Endometrial microvascular endothelial cells (primary cell): ENCODE measurements at regions not wholly inside any gene's neighbourhood (a gene's known extent, or its start where the extent isn't known, plus 50 kb on each side); places are given as distances from the start of the nearest gene placed in this dataset.

Experiments used
- in situ Hi-C: cut with HindIII; loops from 2 replicates; pipeline ENCODE4 v1.10.0; 2017; ENCODE audit warnings: low sequenced_read_pairs, low pct_unique_long_range_greater_than_20kb; ENCODE audit errors: inconsistent ontology term

DNA sequence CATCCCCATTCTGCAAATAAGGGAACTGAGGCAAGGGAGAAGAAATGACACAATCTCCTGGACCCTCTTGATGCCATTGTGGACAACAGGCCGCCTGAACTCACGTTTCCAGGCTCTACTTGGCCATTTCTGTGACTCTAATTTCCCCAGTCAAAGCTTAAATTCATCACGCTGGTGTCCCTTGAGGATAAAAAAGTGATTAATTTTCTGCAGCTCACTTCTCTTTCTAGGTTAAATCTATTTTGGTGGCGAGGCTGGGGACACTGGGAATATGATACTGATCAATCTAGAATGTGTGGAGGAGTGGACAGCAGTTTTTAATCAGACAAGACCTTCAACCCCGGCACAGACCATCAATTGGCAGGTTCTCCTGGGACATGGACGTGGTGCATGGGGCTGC is 168.2 kb upstream of the SULF2 start:
- in situ Hi-C loops: no loop called here

DNA sequence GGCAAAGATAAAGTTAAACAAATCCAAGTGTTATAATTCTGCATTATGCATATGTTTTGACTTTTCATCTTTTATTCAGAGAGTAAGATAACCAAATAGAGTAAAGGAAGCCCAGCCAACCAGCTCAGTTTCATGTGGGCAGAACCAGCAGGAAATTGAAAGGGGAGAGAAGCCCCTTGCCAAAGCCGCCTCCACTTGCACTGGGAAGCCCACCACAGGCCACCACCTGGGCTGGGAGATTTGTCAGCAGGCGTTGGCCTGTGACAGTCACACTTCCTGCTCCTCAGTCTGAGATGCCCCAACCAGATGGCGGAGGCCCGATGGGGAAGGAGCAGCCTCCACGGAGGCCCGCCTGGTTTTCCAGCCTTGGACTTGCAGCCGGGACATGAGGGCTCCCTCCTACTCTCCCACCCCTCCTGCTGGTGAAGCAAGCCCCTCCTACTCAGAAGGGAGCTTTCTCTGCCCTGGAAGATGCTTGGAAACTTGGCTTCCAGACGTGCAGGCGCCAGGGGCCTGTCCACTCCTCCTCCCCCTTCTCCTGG is 166.8 kb upstream of the SULF2 start:
- in situ Hi-C loops: no loop called here

DNA sequence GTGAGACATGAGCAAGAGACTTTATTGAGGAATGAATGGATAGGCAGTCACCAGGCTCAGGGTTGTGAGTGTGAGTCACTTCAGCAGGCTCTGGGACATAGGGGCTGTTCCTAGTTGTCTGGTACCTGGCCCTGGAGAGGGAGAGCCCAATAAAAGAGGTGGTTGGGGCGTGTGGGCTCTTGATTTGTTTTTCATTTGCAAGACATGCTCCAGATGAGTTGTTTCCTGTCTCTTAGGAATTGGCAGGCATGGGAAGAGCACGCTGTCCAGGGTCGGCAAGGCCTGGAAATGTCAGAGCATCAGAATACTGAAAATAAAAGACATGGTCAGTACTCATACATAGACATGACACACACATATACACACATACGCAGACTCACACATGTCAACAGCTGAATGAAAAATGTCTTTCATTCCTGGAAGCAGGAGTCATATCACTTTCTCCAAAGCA is 166.3 kb upstream of the SULF2 start:
- in situ Hi-C loops: no loop called here

DNA sequence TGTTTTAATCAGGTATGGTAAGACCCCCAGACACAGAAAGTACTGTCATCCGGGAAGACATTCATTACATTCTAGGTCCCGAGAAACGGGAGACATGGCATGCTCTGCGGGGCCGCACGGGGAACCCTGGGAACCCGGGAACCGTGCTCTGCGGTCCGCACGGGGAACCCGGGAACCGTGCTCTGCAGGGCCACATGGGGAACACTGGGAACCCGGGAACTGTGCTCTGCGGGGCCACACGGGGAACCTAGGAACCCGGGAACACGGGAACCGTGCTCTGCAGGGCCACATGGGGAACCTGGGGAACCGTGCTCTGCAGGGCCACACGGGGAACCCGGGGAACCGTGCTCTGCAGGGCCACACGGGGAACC is 165.6 kb upstream of the SULF2 start:
- in situ Hi-C loops: no loop called here

DNA sequence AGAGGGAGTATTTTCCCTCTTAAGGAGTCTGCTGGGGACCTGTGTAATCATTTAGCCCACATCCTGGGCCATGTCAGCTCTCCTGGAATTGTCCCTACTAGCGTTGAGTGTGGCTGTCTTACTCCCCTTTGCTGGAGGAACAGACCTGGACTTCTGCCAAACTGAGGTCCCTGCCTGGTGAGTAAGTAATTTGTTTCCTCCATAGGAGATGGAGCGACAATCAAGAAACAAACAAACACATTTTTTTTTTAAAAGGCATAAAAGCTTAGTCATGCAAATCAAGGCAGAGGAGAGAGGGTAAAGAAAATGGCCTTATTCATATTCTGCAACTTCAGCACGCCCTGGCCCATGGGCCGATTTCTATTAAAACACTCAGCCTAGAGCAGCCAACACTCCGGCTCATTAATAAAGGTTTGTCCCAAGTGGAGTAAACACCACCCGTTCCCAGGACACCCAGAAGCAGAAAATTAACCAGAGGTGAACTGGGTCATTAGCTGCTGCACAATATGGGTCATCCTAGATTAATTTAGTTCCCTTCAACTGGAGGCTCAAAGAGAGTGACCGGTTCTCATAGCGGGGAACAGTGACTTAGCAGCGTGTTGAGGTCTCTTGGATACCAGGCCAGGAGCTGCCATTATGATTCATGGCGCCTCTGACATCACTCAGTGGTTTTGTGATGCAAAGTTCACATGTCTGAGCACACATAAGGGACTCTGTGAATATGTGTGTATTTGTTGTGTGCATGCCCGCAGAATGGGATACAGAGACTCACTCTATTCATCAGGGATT is 165.0 kb upstream of the SULF2 start:
- in situ Hi-C loops: no loop called here

GRCh38 chr20:47949230-47949629 is 163.9 kb upstream of the SULF2 start:
- in situ Hi-C loops: no loop called here

DNA sequence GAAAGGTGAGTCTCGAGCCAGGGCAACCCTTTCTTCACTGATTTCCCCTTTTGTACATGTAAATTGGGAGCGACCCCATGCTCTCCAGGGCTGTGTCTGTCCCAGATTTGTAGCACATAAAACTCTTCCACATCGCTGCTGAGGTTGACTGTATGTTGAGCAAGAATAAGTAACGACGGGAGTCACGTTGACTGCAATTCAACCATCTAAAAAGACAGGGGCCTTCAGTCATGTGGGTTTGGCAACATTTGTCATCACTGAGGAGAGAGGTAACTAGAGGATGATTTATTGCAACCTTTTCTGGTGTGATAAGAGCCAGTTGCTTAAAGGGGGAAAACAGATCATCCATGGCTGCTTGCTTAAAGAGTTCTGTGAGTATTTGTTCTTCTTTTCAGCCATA is 159.4 kb upstream of the SULF2 start:
- in situ Hi-C loops: no loop called here

DNA sequence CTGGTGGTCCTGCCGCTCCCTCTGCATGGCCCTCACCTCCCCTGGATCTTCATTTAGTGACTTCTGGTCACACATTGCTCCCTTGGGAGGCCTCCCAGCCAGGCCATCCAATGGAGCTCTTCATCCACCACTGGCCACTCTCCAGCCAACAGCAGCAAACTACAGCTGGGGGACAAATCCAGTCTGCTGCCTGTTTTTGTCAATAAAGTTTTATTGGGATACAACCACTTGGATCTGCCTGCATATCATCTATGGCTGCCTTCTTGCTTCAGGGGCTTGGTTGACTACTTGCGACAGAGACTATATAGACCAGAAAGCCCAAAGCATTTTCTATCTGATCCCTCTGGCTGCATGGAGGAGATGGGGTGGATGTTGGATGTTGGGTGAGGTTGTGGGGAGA is 156.6 kb upstream of the SULF2 start:
- in situ Hi-C loops: no loop called here

GRCh38 chr20:47940101-47940813 is 155.0 kb upstream of the SULF2 start:
- in situ Hi-C loops: no loop called here

DNA sequence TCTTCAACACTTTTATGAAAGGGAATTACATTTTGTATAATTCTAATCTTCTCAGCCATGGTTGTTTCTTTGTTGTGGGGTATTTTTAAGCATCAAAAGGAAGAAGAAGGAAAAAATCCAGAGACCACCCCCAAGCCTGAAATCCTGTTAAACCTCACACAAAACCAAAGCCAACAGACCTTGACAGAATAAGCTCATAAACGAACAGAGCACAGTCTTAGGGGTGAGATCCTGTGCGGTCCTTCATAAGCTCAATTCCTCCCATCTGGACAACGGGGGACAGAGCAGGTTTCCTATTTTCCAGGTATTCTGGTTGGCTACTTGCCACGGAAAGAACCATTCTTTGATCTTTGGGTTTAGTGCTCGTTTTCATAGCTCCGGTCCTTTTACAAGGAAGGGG is 151.3 kb upstream of the SULF2 start:
- in situ Hi-C loops: no loop called here

GRCh38 chr20:47934761-47935160 is 149.5 kb upstream of the SULF2 start:
- in situ Hi-C loops: no loop called here

DNA sequence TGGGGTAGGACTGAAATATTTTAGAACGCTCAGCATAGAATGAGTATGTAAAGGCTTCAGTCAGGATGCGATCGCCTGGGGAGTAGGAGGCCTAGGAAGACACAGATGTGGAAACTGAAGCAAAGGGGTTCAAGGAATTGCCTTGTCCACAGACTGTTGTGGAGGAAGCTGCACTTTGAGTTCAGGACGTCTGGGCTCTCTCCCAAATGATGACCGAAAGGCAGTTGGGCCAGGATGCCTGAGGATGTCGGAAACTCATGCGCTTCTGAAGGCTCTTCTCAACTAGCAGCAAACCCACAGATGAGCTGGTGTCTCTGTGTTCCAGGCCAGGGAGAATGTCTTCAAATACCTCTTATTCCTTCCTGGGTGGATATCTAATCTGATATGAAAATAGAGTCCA is 146.2 kb upstream of the SULF2 start:
- in situ Hi-C loops: no loop called here

GRCh38 chr20:47931002-47931401 is 145.7 kb upstream of the SULF2 start:
- in situ Hi-C loops: no loop called here

GRCh38 chr20:47929368-47930115 is 144.3 kb upstream of the SULF2 start:
- in situ Hi-C loops: no loop called here

- in situ Hi-C loops: no loop called here
Observed at GRCh38 chr20:47927944-47928343, 142.7 kb upstream of the SULF2 start.

DNA sequence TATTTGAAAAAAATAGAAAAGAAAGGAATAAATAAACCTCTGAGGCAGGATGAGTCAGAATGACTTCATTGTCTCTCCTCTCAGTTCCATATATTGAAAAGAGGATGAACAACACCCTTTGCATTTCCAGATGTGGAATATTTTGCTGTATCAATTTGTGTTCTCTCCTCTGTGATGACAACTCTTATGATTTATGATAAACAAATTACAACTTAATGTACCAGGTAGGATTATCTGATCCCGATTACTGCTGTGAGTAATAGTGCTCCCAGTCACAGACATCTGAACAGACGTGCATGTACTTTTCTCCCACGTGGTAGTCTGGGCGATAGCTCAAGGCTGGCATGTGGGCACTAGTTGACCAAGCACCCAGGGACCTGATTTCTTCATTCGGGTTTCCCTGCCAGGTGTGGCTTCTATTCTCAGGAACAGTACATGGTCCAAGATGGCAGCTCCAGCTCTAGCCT is 142.1 kb upstream of the SULF2 start:
- in situ Hi-C loops: no loop called here

DNA sequence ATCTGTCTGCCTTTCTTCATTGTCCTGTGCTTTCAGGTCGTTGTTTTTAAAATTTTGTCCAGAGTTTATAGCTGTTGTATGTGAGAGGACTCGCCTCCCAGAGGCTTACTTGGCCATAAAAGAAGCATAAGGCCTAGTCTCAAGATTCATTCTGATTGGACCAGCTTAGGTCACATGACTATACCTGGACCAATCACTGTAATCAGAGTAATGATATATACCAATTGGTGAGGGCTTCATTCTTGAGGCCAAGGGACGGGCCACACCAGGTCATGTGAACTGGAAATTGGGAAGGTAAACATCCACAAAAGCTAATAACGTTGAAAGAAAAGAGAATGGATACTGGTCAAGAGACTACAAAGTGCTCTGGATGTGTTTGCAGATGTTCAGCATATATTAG is 141.4 kb upstream of the SULF2 start:
- in situ Hi-C loops: no loop called here

GRCh38 chr20:47925593-47925992 is 140.3 kb upstream of the SULF2 start:
- in situ Hi-C loops: no loop called here

DNA sequence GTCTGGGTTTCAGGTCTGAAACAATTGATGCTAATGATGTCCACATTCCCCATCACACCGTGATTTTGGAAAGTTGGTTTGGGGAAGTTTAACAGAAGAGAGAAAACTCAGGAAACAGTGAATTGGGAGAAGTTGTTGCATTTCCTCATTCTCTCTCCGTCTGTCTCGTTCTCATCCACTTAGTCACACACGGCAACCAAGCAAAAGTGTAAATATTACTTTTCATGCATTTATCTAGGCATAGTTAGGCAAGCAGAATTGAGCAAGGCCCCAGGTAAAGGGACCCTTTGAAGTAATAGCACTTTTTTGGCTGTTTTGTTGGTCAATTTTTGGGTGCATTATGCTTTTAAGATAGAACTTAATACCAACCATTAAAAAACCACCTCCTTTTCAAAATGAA is 137.0 kb upstream of the SULF2 start:
- in situ Hi-C loops: no loop called here
